ENCODE measurements at regions not wholly inside any gene's neighbourhood (a gene's known extent, or its start where the extent isn't known, plus 50 kb on each side); places are given as distances from the start of the nearest gene placed in this dataset.
"Not testable (repeated sequence)": the region's sequence is repeated elsewhere in the genome, so short reads cannot be mapped to it uniquely, and the experiment has no call there.

- intact Hi-C loops (cut with DNase I): no loop called here
- DNase-seq (no peak), ATAC-seq (ENCODE audit: poor library complexity) (no peak)
Measured at GRCh38 chr16:26777821-26778220, 288.9 kb upstream of the C16orf82 start.

GRCh38 chr16:26787924-26788323 lies 278.8 kb upstream of the C16orf82 start:
- DNase-seq (no peak), ATAC-seq (ENCODE audit: poor library complexity) (no peak)
- intact Hi-C loops (cut with DNase I): no loop called here

GRCh38 chr16:26791169-26791568 lies 275.6 kb upstream of the C16orf82 start:
- ATAC-seq (ENCODE audit: poor library complexity) (no peak), DNase-seq (no peak)
- intact Hi-C loops (cut with DNase I): no loop called here

- no peak for DNase-seq
- intact Hi-C loops (cut with DNase I): no loop called here
- no peak for ATAC-seq (ENCODE audit: poor library complexity)
Measured at GRCh38 chr16:26795184-26795583, 271.5 kb upstream of the C16orf82 start.

GRCh38 chr16:26801628-26802027 lies 265.1 kb upstream of the C16orf82 start:
- intact Hi-C loops (cut with DNase I): no loop called here
- no peak for ATAC-seq (ENCODE audit: poor library complexity)
- DNase-seq: no peak

GRCh38 chr16:26802440-26802839 lies 264.3 kb upstream of the C16orf82 start:
- ATAC-seq (ENCODE audit: poor library complexity) (no peak), DNase-seq (no peak)
- intact Hi-C loops (cut with DNase I): no loop called here

- DNase-seq (no peak), ATAC-seq (ENCODE audit: poor library complexity) (no peak)
- intact Hi-C loops (cut with DNase I): no loop called here
Measured at GRCh38 chr16:26802965-26803364, 263.8 kb upstream of the C16orf82 start.

- intact Hi-C loops (cut with DNase I): no loop called here
- no peak for DNase-seq
- no peak for ATAC-seq (ENCODE audit: poor library complexity)
Measured at GRCh38 chr16:26806657-26807056, 260.1 kb upstream of the C16orf82 start.

- no peak for ATAC-seq (ENCODE audit: poor library complexity)
- intact Hi-C loops (cut with DNase I): no loop called here
- DNase-seq: no peak
Measured at GRCh38 chr16:26809461-26809860, 257.3 kb upstream of the C16orf82 start.

- DNase-seq: no peak
- no peak for ATAC-seq (ENCODE audit: poor library complexity)
- intact Hi-C loops (cut with DNase I): no loop called here
Measured at GRCh38 chr16:26816266-26816665, 250.5 kb upstream of the C16orf82 start.

- no peak for ATAC-seq (ENCODE audit: poor library complexity)
- intact Hi-C loops (cut with DNase I): no loop called here
- no peak for DNase-seq
Measured at GRCh38 chr16:26816885-26817571, 249.7 kb upstream of the C16orf82 start.

- DNase-seq: no peak
- intact Hi-C loops (cut with DNase I): no loop called here
- no peak for ATAC-seq (ENCODE audit: poor library complexity)
Measured at GRCh38 chr16:26818393-26818792, 248.3 kb upstream of the C16orf82 start.

- intact Hi-C loops (cut with DNase I): no loop called here
- DNase-seq (no peak), ATAC-seq (ENCODE audit: poor library complexity) (no peak)
Measured at GRCh38 chr16:26824469-26824868, 242.3 kb upstream of the C16orf82 start.

GRCh38 chr16:26826500-26826899 lies 240.2 kb upstream of the C16orf82 start:
- intact Hi-C loops (cut with DNase I): no loop called here
- DNase-seq (no peak), ATAC-seq (ENCODE audit: poor library complexity) (no peak)

- intact Hi-C loops (cut with DNase I): no loop called here
- DNase-seq (no peak), ATAC-seq (ENCODE audit: poor library complexity) (no peak)
Measured at GRCh38 chr16:26827386-26827785, 239.3 kb upstream of the C16orf82 start.

GRCh38 chr16:26830428-26831127 lies 236.1 kb upstream of the C16orf82 start:
- intact Hi-C loops (cut with DNase I): no loop called here
- ATAC-seq (ENCODE audit: poor library complexity): peak; percentile 27
- DNase-seq: no peak

- ATAC-seq (ENCODE audit: poor library complexity); intact Hi-C loops (cut with DNase I); DNase-seq: not testable (repeated sequence)
Measured at GRCh38 chr16:26836114-26836513, 230.6 kb upstream of the C16orf82 start.

- DNase-seq (no peak), ATAC-seq (ENCODE audit: poor library complexity) (no peak)
- intact Hi-C loops (cut with DNase I): no loop called here
Measured at GRCh38 chr16:26838931-26839330, 227.8 kb upstream of the C16orf82 start.

GRCh38 chr16:26840691-26841090 lies 226.0 kb upstream of the C16orf82 start:
- intact Hi-C loops (cut with DNase I): no loop called here
- no peak for ATAC-seq (ENCODE audit: poor library complexity)
- no peak for DNase-seq

- intact Hi-C loops (cut with DNase I): no loop called here
- ATAC-seq (ENCODE audit: poor library complexity) (no peak), DNase-seq (no peak)
Measured at GRCh38 chr16:26856271-26856670, 210.5 kb upstream of the C16orf82 start.

- DNase-seq (no peak), ATAC-seq (ENCODE audit: poor library complexity) (no peak)
- intact Hi-C loops (cut with DNase I): no loop called here
Measured at GRCh38 chr16:26856791-26857190, 209.9 kb upstream of the C16orf82 start.
